ENCODE measurements at regions not wholly inside any gene's neighbourhood (a gene's known extent, or its start where the extent isn't known, plus 50 kb on each side); places are given as distances from the start of the nearest gene placed in this dataset.

DNA sequence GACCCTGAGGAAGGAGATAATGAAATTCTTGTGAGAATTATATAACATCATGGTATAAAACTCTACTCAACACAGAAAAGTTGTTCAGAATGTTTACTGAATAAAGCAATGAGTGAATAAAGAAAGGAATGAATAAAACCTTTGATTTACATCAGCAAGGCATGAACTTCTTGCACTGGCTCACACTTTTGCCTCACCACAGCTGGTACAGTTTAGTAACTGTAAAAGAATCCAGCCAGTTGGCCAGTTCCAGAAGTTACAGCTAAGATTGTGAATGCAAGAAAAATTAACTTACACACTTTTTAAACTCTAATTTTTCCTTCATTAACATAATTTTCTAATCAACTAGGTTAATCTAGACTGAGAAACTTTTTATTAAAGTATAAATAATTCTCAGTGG lies 490.9 kb downstream of the NFIB start:
- no peak overlapping the region for H3K4me2 ChIP-seq (replicated peaks; ENCODE audit: low read depth, low read length, poor library complexity, severe bottlenecking)
- H3K27ac Mint-ChIP-seq = no peak overlapping the region
- H3K4me1 ChIP-seq (ENCODE audit: control insufficient read depth in 2 of 2, insufficient read depth in 2 of 2, low read length in 2 of 2) = no peaks in the 10 kb centered on the region
- peaks cover 0 to 7% (median 0%) of the 10 kb centered on the region in 3 donors for H3K9me3 ChIP-seq (ENCODE audit: control extremely low read depth in 1 of 3, control insufficient read depth in 2 of 3, insufficient read depth in 1 of 3, low read length in 2 of 3)
- no peak overlapping the region for H2AFZ ChIP-seq (ENCODE audit: insufficient read depth, low read depth, low read length, poor library complexity, severe bottlenecking)
- H3K4me3 ChIP-seq (ENCODE audit: control extremely low read depth in 1 of 5, extremely low read depth in 1 of 5, insufficient read depth in 1 of 5, low read depth in 2 of 5, low read length in 4 of 5) = no peak overlapping the region
- H3K27me3 ChIP-seq (replicated peaks in 1 of 4; ENCODE audit: control extremely low read depth in 1 of 4, control insufficient read depth in 3 of 4, insufficient read depth in 4 of 4, low read length in 3 of 4) = no peaks in the 10 kb centered on the region
- H3K27me3 Mint-ChIP-seq = no peaks in the 10 kb centered on the region
- no peak overlapping the region for H3K27ac ChIP-seq (ENCODE audit: low read length in 2 of 2)
- ATAC-seq (ENCODE audit: low read depth) = no peak
- CTCF ChIA-PET = no interaction called here
- peaks cover 6% of the 10 kb centered on the region for H3K9me3 Mint-ChIP-seq (ENCODE audit: insufficient read depth)
- POLR2A ChIA-PET = no interaction called here
- H3K79me2 ChIP-seq (ENCODE audit: control insufficient read depth, insufficient read depth, low read length) = no peaks in the 10 kb centered on the region
- no peaks in the 10 kb centered on the region for H3K4me1 Mint-ChIP-seq
- TF ChIP-seq CTCF (IDR thresholded peaks at IDR 0.05) (no peak), EZH2 (IDR thresholded peaks at IDR 0.05; ENCODE audit: borderline replicate concordance, insufficient read depth, low read depth, low read length, poor library complexity, severe bottlenecking) (no peak)
- H3K9ac ChIP-seq (ENCODE audit: low read length) = no peak overlapping the region
- H4K20me1 ChIP-seq (ENCODE audit: control insufficient read depth, insufficient read depth, low read length, poor library complexity, severe bottlenecking) = no peaks in the 10 kb centered on the region
- no peak for DNase-seq
- intact Hi-C loops (cut with micrococcal nuclease) = no loop called here
- no peaks in the 10 kb centered on the region for H3K36me3 ChIP-seq (replicated peaks in 1 of 2; ENCODE audit: control extremely low read depth in 1 of 2, control insufficient read depth in 1 of 2, extremely low read depth in 1 of 2, insufficient read depth in 2 of 2, low read length in 1 of 2)
- no peak overlapping the region for H3K4me3 Mint-ChIP-seq

- no peaks in the 10 kb centered on the region for H3K79me2 ChIP-seq (ENCODE audit: control insufficient read depth, insufficient read depth, low read length)
- H3K9me3 ChIP-seq (ENCODE audit: control extremely low read depth in 1 of 3, control insufficient read depth in 2 of 3, insufficient read depth in 1 of 3, low read length in 2 of 3) = peaks cover 0 to 7% (median 0%) of the 10 kb centered on the region in 3 donors
- no peak overlapping the region for H3K4me2 ChIP-seq (replicated peaks; ENCODE audit: low read depth, low read length, poor library complexity, severe bottlenecking)
- WGBS (ENCODE audit: insufficient coverage) = no CpG with 5 or more reads among the region's 1 CpG
- H3K4me1 ChIP-seq (ENCODE audit: control insufficient read depth in 2 of 2, insufficient read depth in 2 of 2, low read length in 2 of 2) = no peaks in the 10 kb centered on the region
- intact Hi-C loops (cut with micrococcal nuclease) = no loop called here
- H3K4me1 Mint-ChIP-seq = no peaks in the 10 kb centered on the region
- TF ChIP-seq EZH2 (IDR thresholded peaks at IDR 0.05; ENCODE audit: borderline replicate concordance, insufficient read depth, low read depth, low read length, poor library complexity, severe bottlenecking) (no peak), CTCF (IDR thresholded peaks at IDR 0.05) (no peak)
- peaks cover 4% of the 10 kb centered on the region for H3K9me3 Mint-ChIP-seq (ENCODE audit: insufficient read depth)
- no peak for ATAC-seq (ENCODE audit: low read depth)
- H3K27me3 Mint-ChIP-seq = no peaks in the 10 kb centered on the region
- no peak overlapping the region for H3K27ac ChIP-seq (ENCODE audit: low read length in 2 of 2)
- H2AFZ ChIP-seq (ENCODE audit: insufficient read depth, low read depth, low read length, poor library complexity, severe bottlenecking) = no peak overlapping the region
- H3K36me3 ChIP-seq (replicated peaks in 1 of 2; ENCODE audit: control extremely low read depth in 1 of 2, control insufficient read depth in 1 of 2, extremely low read depth in 1 of 2, insufficient read depth in 2 of 2, low read length in 1 of 2) = no peaks in the 10 kb centered on the region
- H3K27me3 ChIP-seq (replicated peaks in 1 of 4; ENCODE audit: control extremely low read depth in 1 of 4, control insufficient read depth in 3 of 4, insufficient read depth in 4 of 4, low read length in 3 of 4) = no peaks in the 10 kb centered on the region
- no peak for DNase-seq
- no peak overlapping the region for H3K4me3 Mint-ChIP-seq
- ChIA-PET POLR2A (no interaction called here), CTCF (no interaction called here)
- H3K9ac ChIP-seq (ENCODE audit: low read length) = no peak overlapping the region
- no peaks in the 10 kb centered on the region for H4K20me1 ChIP-seq (ENCODE audit: control insufficient read depth, insufficient read depth, low read length, poor library complexity, severe bottlenecking)
- H3K27ac Mint-ChIP-seq = no peak overlapping the region
- H3K4me3 ChIP-seq (ENCODE audit: control extremely low read depth in 1 of 5, extremely low read depth in 1 of 5, insufficient read depth in 1 of 5, low read depth in 2 of 5, low read length in 4 of 5) = no peak overlapping the region
Measured at GRCh38 chr9:13817754-13818278, 496.1 kb downstream of the NFIB start.

Data from B cell (primary cell).